ENCODE measurements at regions not wholly inside any gene's neighbourhood (a gene's known extent, or its start where the extent isn't known, plus 50 kb on each side); places are given as distances from the start of the nearest gene placed in this dataset.

DNA sequence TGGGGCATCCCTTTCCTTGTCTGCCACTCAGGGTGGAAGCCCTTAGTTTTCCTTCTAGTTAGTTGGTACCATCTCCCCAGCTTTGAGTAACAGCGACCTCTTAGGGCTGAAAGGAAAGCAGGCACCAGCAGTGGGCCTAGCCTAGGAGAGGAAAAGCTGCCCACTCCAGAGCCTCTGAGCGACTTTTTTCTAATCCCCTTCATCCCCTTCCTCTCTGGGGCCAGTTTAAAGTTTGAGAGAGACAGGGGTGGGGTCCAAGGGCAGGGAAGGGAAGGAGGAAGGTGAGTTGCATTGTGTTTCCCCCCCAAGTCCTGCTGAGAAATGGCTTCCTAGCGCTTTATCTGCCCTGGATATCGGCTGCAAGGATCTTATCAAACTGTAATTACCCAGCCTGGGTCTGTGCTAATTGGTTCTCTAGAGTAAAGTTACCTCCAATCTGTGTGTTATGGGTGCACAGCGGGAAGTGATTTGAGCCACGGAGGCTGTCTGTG is 573.9 kb upstream of the CADM1 start:
- TF ChIP-seq, protein P1, sequence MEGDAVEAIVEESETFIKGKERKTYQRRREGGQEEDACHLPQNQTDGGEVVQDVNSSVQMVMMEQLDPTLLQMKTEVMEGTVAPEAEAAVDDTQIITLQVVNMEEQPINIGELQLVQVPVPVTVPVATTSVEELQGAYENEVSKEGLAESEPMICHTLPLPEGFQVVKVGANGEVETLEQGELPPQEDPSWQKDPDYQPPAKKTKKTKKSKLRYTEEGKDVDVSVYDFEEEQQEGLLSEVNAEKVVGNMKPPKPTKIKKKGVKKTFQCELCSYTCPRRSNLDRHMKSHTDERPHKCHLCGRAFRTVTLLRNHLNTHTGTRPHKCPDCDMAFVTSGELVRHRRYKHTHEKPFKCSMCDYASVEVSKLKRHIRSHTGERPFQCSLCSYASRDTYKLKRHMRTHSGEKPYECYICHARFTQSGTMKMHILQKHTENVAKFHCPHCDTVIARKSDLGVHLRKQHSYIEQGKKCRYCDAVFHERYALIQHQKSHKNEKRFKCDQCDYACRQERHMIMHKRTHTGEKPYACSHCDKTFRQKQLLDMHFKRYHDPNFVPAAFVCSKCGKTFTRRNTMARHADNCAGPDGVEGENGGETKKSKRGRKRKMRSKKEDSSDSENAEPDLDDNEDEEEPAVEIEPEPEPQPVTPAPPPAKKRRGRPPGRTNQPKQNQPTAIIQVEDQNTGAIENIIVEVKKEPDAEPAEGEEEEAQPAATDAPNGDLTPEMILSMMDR (IDR thresholded peaks at IDR 0.05), result no peak
- TF ChIP-seq EP300 (IDR thresholded peaks at IDR 0.05) (no peak), POLR2A (IDR thresholded peaks at IDR 0.05) (no peak), POLR2AphosphoS5 (IDR thresholded peaks at IDR 0.05) (no peak)

Measured in gastroesophageal sphincter (tissue), 3 donors.